PC-9 (cell line): ENCODE measurements at regions not wholly inside any gene's neighbourhood (a gene's known extent, or its start where the extent isn't known, plus 50 kb on each side); places are given as distances from the start of the nearest gene placed in this dataset.

Experiments used
- BruUV-seq: library from RNA; stranded (reverse); fragments of 400-500 nt; replicated peaks from 2 replicates; lab custom pipeline; 2021; lab: Mats Ljungman, UMichigan
- CTCF ChIA-PET: fragments of 300-600 bp; sonication (Branson Sonifier 250); formaldehyde crosslinking; loops from one replicate; lab custom pipeline; 2022; ENCODE audit warnings: antibody characterized with exemption; lab: Charles Lee
- POLR2A ChIA-PET: fragments of 300-600 bp; sonication (Branson Sonifier 250); formaldehyde crosslinking; loops from one replicate; lab custom pipeline; 2022; ENCODE audit warnings: antibody characterized with exemption; ENCODE audit not compliant: unreplicated experiment; lab: Charles Lee
- DNase-seq, 2 experiments: peaks; one replicate each; pipeline versions ENCODE4 v3.0.0 to v3.0.0-alpha.2; 2015 to 2022; ENCODE audit warnings: mixed read lengths in 1 of 2
- H2AFZ ChIP-seq: fragments of 200-600 bp; sonication (generic); 2 replicates; pipeline ENCODE4 v1.8.1; 2017; ENCODE audit warnings: antibody characterized with exemption
- H3F3A ChIP-seq: fragments of 200-600 bp; sonication (generic); 2 replicates; pipeline ENCODE4 v1.8.1; 2017; ENCODE audit warnings: antibody characterized with exemption, mild to moderate bottlenecking, low read depth; ENCODE audit not compliant: insufficient read depth
- H3K27ac ChIP-seq: fragments of 200-600 bp; sonication (generic); 2 replicates; pipeline ENCODE4 v1.6.1; 2016; ENCODE audit warnings: mixed run types
- H3K27me3 ChIP-seq: fragments of 200-600 bp; sonication (generic); 2 replicates; pipeline ENCODE4 v1.6.1; 2016; ENCODE audit warnings: low read depth, mixed run types; ENCODE audit not compliant: insufficient read depth
- H3K36me3 ChIP-seq: fragments of 200-600 bp; sonication (generic); 2 replicates; pipeline ENCODE4 v1.6.1; 2016; ENCODE audit warnings: low read depth, mixed run types
- H3K4me1 ChIP-seq: fragments of 200-600 bp; sonication (generic); replicated peaks from 2 replicates; pipeline ENCODE4 v1.6.1; 2016; ENCODE audit warnings: mixed run types; ENCODE audit not compliant: insufficient read depth
- H3K4me2 ChIP-seq: fragments of 200-600 bp; sonication (generic); 2 replicates; pipeline ENCODE4 v1.6.1; 2017; ENCODE audit warnings: mixed run types
- H3K4me3 ChIP-seq: fragments of 200-600 bp; sonication (generic); 2 replicates; pipeline ENCODE4 v1.6.1; 2016; ENCODE audit warnings: mixed run types
- H3K79me2 ChIP-seq: fragments of 200-600 bp; sonication (generic); 2 replicates; pipeline ENCODE4 v1.6.1; 2017; ENCODE audit warnings: low read depth, mixed run types
- H3K9me2 ChIP-seq: fragments of 200-600 bp; sonication (generic); 2 replicates; pipeline ENCODE4 v1.8.1; 2017; ENCODE audit warnings: mild to moderate bottlenecking; ENCODE audit not compliant: insufficient read depth
- H3K9me3 ChIP-seq: fragments of 200-600 bp; sonication (generic); 2 replicates; pipeline ENCODE4 v1.8.1; 2016; ENCODE audit warnings: low read depth; ENCODE audit not compliant: insufficient read depth
- H4K20me1 ChIP-seq: fragments of 200-600 bp; sonication (generic); 2 replicates; pipeline ENCODE4 v1.8.1; 2017; ENCODE audit not compliant: insufficient read depth
- EZH2 ChIP-seq: fragments of 200-600 bp; sonication (generic); IDR thresholded peaks from 2 replicates; pipeline ENCODE4 v1.8.0; 2017; ENCODE audit warnings: antibody characterized with exemption, low read depth
- intact Hi-C: fragments of 100-400 bp; cut with micrococcal nuclease; formaldehyde crosslinking; loops from one replicate; pipeline ENCODE4 v1.10.0; 2022; ENCODE audit not compliant: unreplicated experiment
- TF ChIP-seq, protein P1 (sequence below): fragments of 200-600 bp; sonication (generic); conservative IDR thresholded peaks from 2 replicates; pipeline ENCODE4 v1.6.1; 2017; ENCODE audit warnings: mixed run types, antibody characterized with exemption, mild to moderate bottlenecking, moderate library complexity

DNA sequence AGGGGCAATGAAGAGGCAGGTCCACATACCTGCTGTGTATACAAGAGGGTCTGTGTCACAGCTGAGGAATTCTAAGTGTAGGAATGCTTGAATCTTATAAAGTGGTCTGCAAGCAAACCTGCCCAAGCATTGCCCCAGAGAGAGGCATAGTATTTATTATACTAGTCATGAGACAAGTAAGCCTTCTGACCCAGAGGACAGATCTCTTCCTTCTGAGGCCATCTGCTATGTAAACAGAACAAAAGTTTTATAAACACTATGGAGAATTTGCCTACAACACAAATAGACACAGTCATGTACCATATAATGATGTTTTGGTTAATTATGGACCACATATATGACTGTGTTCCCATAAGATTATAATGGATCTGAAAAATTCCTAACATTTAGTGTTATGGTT, 388.2 kb downstream of the NEBL start:
- POLR2A ChIA-PET, result no interaction called here
- CTCF ChIA-PET, result no interaction called here
- no peaks in the 10 kb centered on the region for H3K36me3 ChIP-seq
- H3F3A ChIP-seq, result no peaks in the 10 kb centered on the region
- H2AFZ ChIP-seq, result no peak overlapping the region
- H3K4me1 ChIP-seq, result no peaks in the 10 kb centered on the region
- H3K4me3 ChIP-seq, result no peak overlapping the region
- no peaks in the 10 kb centered on the region for H3K9me3 ChIP-seq
- H3K27ac ChIP-seq, result no peak overlapping the region
- no peaks in the 10 kb centered on the region for H4K20me1 ChIP-seq
- H3K79me2 ChIP-seq, result no peaks in the 10 kb centered on the region
- no peak for TF ChIP-seq EZH2
- TF ChIP-seq, protein P1, sequence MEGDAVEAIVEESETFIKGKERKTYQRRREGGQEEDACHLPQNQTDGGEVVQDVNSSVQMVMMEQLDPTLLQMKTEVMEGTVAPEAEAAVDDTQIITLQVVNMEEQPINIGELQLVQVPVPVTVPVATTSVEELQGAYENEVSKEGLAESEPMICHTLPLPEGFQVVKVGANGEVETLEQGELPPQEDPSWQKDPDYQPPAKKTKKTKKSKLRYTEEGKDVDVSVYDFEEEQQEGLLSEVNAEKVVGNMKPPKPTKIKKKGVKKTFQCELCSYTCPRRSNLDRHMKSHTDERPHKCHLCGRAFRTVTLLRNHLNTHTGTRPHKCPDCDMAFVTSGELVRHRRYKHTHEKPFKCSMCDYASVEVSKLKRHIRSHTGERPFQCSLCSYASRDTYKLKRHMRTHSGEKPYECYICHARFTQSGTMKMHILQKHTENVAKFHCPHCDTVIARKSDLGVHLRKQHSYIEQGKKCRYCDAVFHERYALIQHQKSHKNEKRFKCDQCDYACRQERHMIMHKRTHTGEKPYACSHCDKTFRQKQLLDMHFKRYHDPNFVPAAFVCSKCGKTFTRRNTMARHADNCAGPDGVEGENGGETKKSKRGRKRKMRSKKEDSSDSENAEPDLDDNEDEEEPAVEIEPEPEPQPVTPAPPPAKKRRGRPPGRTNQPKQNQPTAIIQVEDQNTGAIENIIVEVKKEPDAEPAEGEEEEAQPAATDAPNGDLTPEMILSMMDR, result no peak
- intact Hi-C loops, result no loop called here
- H3K27me3 ChIP-seq, result no peaks in the 10 kb centered on the region
- BruUV-seq, result no TSS peak
- H3K9me2 ChIP-seq, result no peaks in the 10 kb centered on the region
- no peak for DNase-seq
- H3K4me2 ChIP-seq, result no peak overlapping the region

DNA sequence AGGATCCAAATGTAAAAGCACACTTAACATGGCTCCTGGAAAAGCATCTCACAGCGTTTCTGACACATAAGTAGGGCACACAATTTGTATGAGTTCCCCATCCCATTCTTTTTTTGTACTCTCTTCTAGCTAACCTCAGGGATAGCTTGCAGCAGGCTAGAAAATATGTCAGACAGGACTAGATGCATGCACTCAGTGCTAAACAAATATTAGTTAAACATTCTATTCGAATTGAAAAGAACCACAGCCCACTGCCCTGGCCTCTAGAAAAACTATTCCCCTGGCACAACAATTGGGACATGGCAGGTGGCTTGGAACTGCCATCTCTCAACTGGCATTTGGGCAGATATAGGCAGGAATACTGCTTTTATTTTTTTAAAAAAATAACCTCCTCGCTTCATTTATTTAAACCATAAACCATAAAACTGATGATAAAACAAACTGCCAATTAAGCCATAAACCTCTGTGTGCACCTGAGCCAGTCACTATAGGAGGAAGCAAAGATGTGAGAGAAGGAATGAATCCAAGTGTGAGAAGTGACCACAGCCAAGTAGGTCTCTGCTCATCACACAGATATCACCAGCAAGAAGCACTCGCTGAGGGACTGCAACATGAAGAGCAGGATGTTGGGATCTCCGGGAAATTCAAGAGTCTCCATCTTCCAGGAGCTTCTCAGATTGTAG, 394.1 kb downstream of the NEBL start:
- Histone ChIP-seq H3K27ac (no peak overlapping the region), H3K27me3 (no peaks in the 10 kb centered on the region), H3K4me1 (no peaks in the 10 kb centered on the region), H3K79me2 (no peaks in the 10 kb centered on the region), H3K9me2 (no peaks in the 10 kb centered on the region), H4K20me1 (no peaks in the 10 kb centered on the region), H2AFZ (no peak overlapping the region), H3K9me3 (no peaks in the 10 kb centered on the region), H3F3A (no peaks in the 10 kb centered on the region), H3K4me3 (no peak overlapping the region), H3K36me3 (no peaks in the 10 kb centered on the region), H3K4me2 (no peak overlapping the region)
- BruUV-seq, result no TSS peak
- no peak for TF ChIP-seq EZH2
- TF ChIP-seq, protein P1, result no peak
- DNase-seq, result no peak
- CTCF ChIA-PET, result no interaction called here
- POLR2A ChIA-PET, result no interaction called here
- intact Hi-C loops, result no loop called here

DNA sequence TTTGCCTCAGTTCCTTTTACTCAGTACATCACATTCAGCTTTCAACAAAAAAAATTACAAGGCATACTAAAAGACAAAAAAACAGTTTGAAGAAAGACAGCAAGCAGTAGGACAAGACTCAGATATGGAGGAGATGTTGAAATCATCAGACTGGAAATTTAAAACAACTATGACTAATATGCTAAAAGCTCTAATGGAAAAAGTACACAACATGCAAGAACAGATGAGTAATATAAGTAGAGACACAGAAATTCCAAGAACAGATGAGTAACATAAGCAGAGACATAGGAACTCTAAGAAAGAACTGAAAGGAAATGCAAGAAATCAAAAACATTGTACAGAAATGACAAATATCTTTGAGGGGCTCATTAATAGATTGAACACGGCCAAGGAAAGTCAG, 402.6 kb downstream of the NEBL start:
- Histone ChIP-seq H3F3A (no peaks in the 10 kb centered on the region), H4K20me1 (no peaks in the 10 kb centered on the region), H3K9me2 (no peaks in the 10 kb centered on the region), H3K9me3 (no peaks in the 10 kb centered on the region), H3K4me3 (no peak overlapping the region), H3K36me3 (no peaks in the 10 kb centered on the region), H3K4me1 (no peaks in the 10 kb centered on the region), H3K4me2 (no peak overlapping the region), H3K27ac (no peak overlapping the region), H2AFZ (no peak overlapping the region), H3K79me2 (no peaks in the 10 kb centered on the region), H3K27me3 (no peaks in the 10 kb centered on the region)
- TF ChIP-seq, protein P1, result no peak
- no peak for TF ChIP-seq EZH2
- no peak for DNase-seq
- POLR2A ChIA-PET, result no interaction called here
- intact Hi-C loops, result no loop called here
- CTCF ChIA-PET, result no interaction called here
- BruUV-seq, result no TSS peak
